Activated T-helper 2 cell treated with anti-CD3 and anti-CD28 coated beads, Interferon-gamma antibody, Interleukin-2, Interleukin-4, amounts not matched to agents 10 μg/mL and 5 μg/mL and 100 μg/mL, durations not matched to agents 14 hours and 24 hours and 36 hours (primary cell): ENCODE measurements at regions not wholly inside any gene's neighbourhood (a gene's known extent, or its start where the extent isn't known, plus 50 kb on each side); places are given as distances from the start of the nearest gene placed in this dataset.

Experiments
- DNase-seq: peaks from one replicate; pipeline ENCODE4 v3.0.0; 2021; ENCODE audit warnings: low spot score
- H3K27ac Mint-ChIP-seq: one replicate; pipeline ENCODE4 v1.8.0; 2021; ENCODE audit warnings: mixed read lengths
- H3K27me3 Mint-ChIP-seq: one replicate; pipeline ENCODE4 v1.8.0; 2021; ENCODE audit warnings: low read depth, mixed read lengths
- H3K36me3 Mint-ChIP-seq: one replicate; pipeline ENCODE4 v1.8.0; 2021; ENCODE audit warnings: low read depth, mixed read lengths
- H3K4me1 Mint-ChIP-seq: one replicate; pipeline ENCODE4 v1.8.0; 2021; ENCODE audit warnings: low read depth, mixed read lengths
- H3K4me3 Mint-ChIP-seq: one replicate; pipeline ENCODE4 v1.8.0; 2021; ENCODE audit warnings: low read depth, mild to moderate bottlenecking, moderate library complexity, mixed read lengths
- H3K9me3 Mint-ChIP-seq: one replicate; pipeline ENCODE4 v1.8.0; 2021; ENCODE audit warnings: mixed read lengths
- intact Hi-C: fragments of 100-400 bp; cut with micrococcal nuclease; formaldehyde crosslinking; loops from one replicate; pipeline ENCODE4 v1.15.1; 2023

- Mint-ChIP-seq H3K27me3 (no peaks in the 10 kb centered on the region), H3K4me3 (no peak overlapping the region), H3K4me1 (no peaks in the 10 kb centered on the region), H3K27ac (no peak overlapping the region), H3K36me3 (no peaks in the 10 kb centered on the region), H3K9me3 (peaks cover 32% of the 10 kb centered on the region)
- intact Hi-C loops: no loop called here
- DNase-seq: no peak
Measured at GRCh38 chr11:37504060-37504611, 906.1 kb upstream of the RAG2 start.

- Mint-ChIP-seq H3K9me3 (peaks cover 32% of the 10 kb centered on the region), H3K4me3 (no peak overlapping the region), H3K36me3 (no peaks in the 10 kb centered on the region), H3K4me1 (no peaks in the 10 kb centered on the region), H3K27me3 (no peaks in the 10 kb centered on the region), H3K27ac (no peak overlapping the region)
- DNase-seq: no peak
- intact Hi-C loops: no loop called here
Measured at GRCh38 chr11:37503411-37504059, 905.5 kb upstream of the RAG2 start.

GRCh38 chr11:37502202-37502601 lies 904.2 kb upstream of the RAG2 start:
- H3K4me1 Mint-ChIP-seq: no peaks in the 10 kb centered on the region
- H3K27me3 Mint-ChIP-seq: no peaks in the 10 kb centered on the region
- intact Hi-C loops: no loop called here
- H3K9me3 Mint-ChIP-seq: peaks cover 32% of the 10 kb centered on the region
- no peaks in the 10 kb centered on the region for H3K36me3 Mint-ChIP-seq
- H3K4me3 Mint-ChIP-seq: no peak overlapping the region
- no peak for DNase-seq
- H3K27ac Mint-ChIP-seq: no peak overlapping the region

GRCh38 chr11:37500425-37500824 lies 902.4 kb upstream of the RAG2 start:
- intact Hi-C loops: no loop called here
- no peaks in the 10 kb centered on the region for H3K27me3 Mint-ChIP-seq

GRCh38 chr11:37497326-37497725 lies 899.3 kb upstream of the RAG2 start:
- H3K4me1 Mint-ChIP-seq: no peaks in the 10 kb centered on the region
- H3K4me3 Mint-ChIP-seq: no peak overlapping the region
- no peaks in the 10 kb centered on the region for H3K36me3 Mint-ChIP-seq
- intact Hi-C loops: no loop called here
- DNase-seq: no peak
- peaks cover 27% of the 10 kb centered on the region for H3K9me3 Mint-ChIP-seq
- no peaks in the 10 kb centered on the region for H3K27me3 Mint-ChIP-seq
- H3K27ac Mint-ChIP-seq: no peak overlapping the region

More at GRCh38 chr11:37500425-37500824, 902.4 kb upstream of the RAG2 start:
- H3K9me3 Mint-ChIP-seq: peaks cover 32% of the 10 kb centered on the region
- no peak overlapping the region for H3K27ac Mint-ChIP-seq
- no peaks in the 10 kb centered on the region for H3K4me1 Mint-ChIP-seq
- H3K4me3 Mint-ChIP-seq: no peak overlapping the region
- no peak for DNase-seq
- no peaks in the 10 kb centered on the region for H3K36me3 Mint-ChIP-seq

- Mint-ChIP-seq H3K4me1 (no peaks in the 10 kb centered on the region), H3K36me3 (no peaks in the 10 kb centered on the region), H3K27ac (no peak overlapping the region), H3K4me3 (no peak overlapping the region), H3K9me3 (peaks cover 32% of the 10 kb centered on the region), H3K27me3 (no peaks in the 10 kb centered on the region)
- no peak for DNase-seq
- intact Hi-C loops: no loop called here
Measured at GRCh38 chr11:37496201-37496600, 898.2 kb upstream of the RAG2 start.

- Mint-ChIP-seq H3K4me1 (no peaks in the 10 kb centered on the region), H3K36me3 (no peaks in the 10 kb centered on the region), H3K4me3 (no peak overlapping the region), H3K27ac (no peak overlapping the region), H3K9me3 (peaks cover 14% of the 10 kb centered on the region), H3K27me3 (no peaks in the 10 kb centered on the region)
- intact Hi-C loops: no loop called here
- no peak for DNase-seq
Measured at GRCh38 chr11:37484298-37484697, 886.3 kb upstream of the RAG2 start.

GRCh38 chr11:37483761-37484160 lies 885.7 kb upstream of the RAG2 start:
- DNase-seq: no peak
- intact Hi-C loops: no loop called here
- Mint-ChIP-seq H3K36me3 (no peaks in the 10 kb centered on the region), H3K27me3 (no peaks in the 10 kb centered on the region), H3K4me3 (no peak overlapping the region), H3K27ac (no peak overlapping the region), H3K4me1 (no peaks in the 10 kb centered on the region), H3K9me3 (peaks cover 14% of the 10 kb centered on the region)

- H3K36me3 Mint-ChIP-seq: no peaks in the 10 kb centered on the region
- intact Hi-C loops: no loop called here
- no peak for DNase-seq
- H3K27me3 Mint-ChIP-seq: no peaks in the 10 kb centered on the region
- no peaks in the 10 kb centered on the region for H3K4me1 Mint-ChIP-seq
- H3K27ac Mint-ChIP-seq: no peak overlapping the region
- peaks cover 31% of the 10 kb centered on the region for H3K9me3 Mint-ChIP-seq
- no peak overlapping the region for H3K4me3 Mint-ChIP-seq
Measured at GRCh38 chr11:37474889-37475288, 876.9 kb upstream of the RAG2 start.

- no peak for DNase-seq
- H3K27me3 Mint-ChIP-seq: no peaks in the 10 kb centered on the region
- H3K27ac Mint-ChIP-seq: no peak overlapping the region
- H3K36me3 Mint-ChIP-seq: no peaks in the 10 kb centered on the region
- intact Hi-C loops: no loop called here
- H3K4me3 Mint-ChIP-seq: no peak overlapping the region
- H3K9me3 Mint-ChIP-seq: peaks cover 25% of the 10 kb centered on the region
- no peaks in the 10 kb centered on the region for H3K4me1 Mint-ChIP-seq
Measured at GRCh38 chr11:37468344-37468743, 870.3 kb upstream of the RAG2 start.

GRCh38 chr11:37465221-37465620 lies 867.2 kb upstream of the RAG2 start:
- intact Hi-C loops: no loop called here
- H3K9me3 Mint-ChIP-seq: peaks cover 17% of the 10 kb centered on the region
- no peaks in the 10 kb centered on the region for H3K4me1 Mint-ChIP-seq
- no peak overlapping the region for H3K27ac Mint-ChIP-seq
- DNase-seq: no peak
- H3K27me3 Mint-ChIP-seq: no peaks in the 10 kb centered on the region
- H3K36me3 Mint-ChIP-seq: no peaks in the 10 kb centered on the region
- no peak overlapping the region for H3K4me3 Mint-ChIP-seq

- Mint-ChIP-seq H3K4me1 (no peaks in the 10 kb centered on the region), H3K4me3 (no peak overlapping the region), H3K27me3 (no peaks in the 10 kb centered on the region), H3K36me3 (no peaks in the 10 kb centered on the region), H3K9me3 (peaks cover 15% of the 10 kb centered on the region), H3K27ac (no peak overlapping the region)
- DNase-seq: no peak
- intact Hi-C loops: no loop called here
Measured at GRCh38 chr11:37459456-37459855, 861.4 kb upstream of the RAG2 start.

- Mint-ChIP-seq H3K36me3 (no peaks in the 10 kb centered on the region), H3K27me3 (no peaks in the 10 kb centered on the region), H3K4me1 (no peaks in the 10 kb centered on the region), H3K9me3 (peaks cover 21% of the 10 kb centered on the region), H3K4me3 (no peak overlapping the region), H3K27ac (no peak overlapping the region)
- DNase-seq: no peak
- intact Hi-C loops: no loop called here
Measured at GRCh38 chr11:37456746-37457145, 858.7 kb upstream of the RAG2 start.

GRCh38 chr11:37451903-37452302 lies 853.9 kb upstream of the RAG2 start:
- no peaks in the 10 kb centered on the region for H3K4me1 Mint-ChIP-seq
- H3K4me3 Mint-ChIP-seq: no peak overlapping the region
- H3K27me3 Mint-ChIP-seq: no peaks in the 10 kb centered on the region
- peaks cover 17% of the 10 kb centered on the region for H3K9me3 Mint-ChIP-seq
- DNase-seq: no peak
- intact Hi-C loops: no loop called here
- H3K36me3 Mint-ChIP-seq: no peaks in the 10 kb centered on the region
- H3K27ac Mint-ChIP-seq: no peak overlapping the region
